ENCODE measurements at regions not wholly inside any gene's neighbourhood (a gene's known extent, or its start where the extent isn't known, plus 50 kb on each side); places are given as distances from the start of the nearest gene placed in this dataset.

DNA sequence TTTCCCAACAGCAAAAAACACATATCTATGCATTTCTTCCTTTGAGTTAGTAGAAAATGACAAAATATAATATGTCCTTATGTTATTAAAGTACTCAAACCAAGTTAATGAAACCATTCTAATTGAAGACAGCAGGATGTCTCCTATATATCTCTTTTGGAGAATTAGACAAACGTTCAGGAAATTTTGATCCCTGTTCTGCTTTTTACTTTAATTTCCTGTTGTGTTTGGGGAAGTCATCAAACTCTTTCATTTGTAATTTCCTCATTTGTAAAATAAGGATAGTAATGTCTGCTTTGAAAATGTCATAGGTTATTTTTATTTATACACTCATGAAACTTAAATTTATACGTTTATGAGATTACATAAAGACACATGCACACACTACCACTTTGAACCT lies 281.8 kb upstream of the ANO5 start:
- TF ChIP-seq CTCF (IDR thresholded peaks at IDR 0.05): no peak
- TF ChIP-seq POLR2A (IDR thresholded peaks at IDR 0.05): no peak
- no peak for TF ChIP-seq POLR2AphosphoS5 (IDR thresholded peaks at IDR 0.05)
